Fibroblast of mammary gland (primary cell): ENCODE measurements at regions not wholly inside any gene's neighbourhood (a gene's known extent, or its start where the extent isn't known, plus 50 kb on each side); places are given as distances from the start of the nearest gene placed in this dataset.
"Not testable (repeated sequence)": the region's sequence is repeated elsewhere in the genome, so short reads cannot be mapped to it uniquely, and the experiment has no call there.

ENCODE experiments used
- DNase-seq: peaks from one replicate; pipeline ENCODE4 v3.0.0-alpha.2; 2010; ENCODE audit warnings: low read depth
- H3K4me3 ChIP-seq: 2 replicates; pipeline ENCODE4 v1.5.1; 2011; ENCODE audit warnings: low read depth, mild to moderate bottlenecking, low read length, moderate library complexity; ENCODE audit not compliant: control insufficient read depth
- CTCF ChIP-seq: conservative IDR thresholded peaks from 2 replicates; pipeline ENCODE4 v1.5.1; 2011; ENCODE audit warnings: low read depth, low read length, inconsistent platforms; ENCODE audit not compliant: control insufficient read depth, insufficient read depth

- DNase-seq, result no peak
- no peak overlapping the region for H3K4me3 ChIP-seq
- TF ChIP-seq CTCF, result no peak
Observed at GRCh38 chr15:88993662-88994061, 80.5 kb upstream of the MFGE8 start.

GRCh38 chr15:88994286-88994685 is 81.1 kb upstream of the MFGE8 start:
- peak; percentile 28 for DNase-seq
- no peak overlapping the region for H3K4me3 ChIP-seq
- TF ChIP-seq CTCF, result no peak

GRCh38 chr15:88995449-88995848 is 82.3 kb upstream of the MFGE8 start:
- H3K4me3 ChIP-seq, result no peak overlapping the region
- DNase-seq, result peak; percentile 31
- TF ChIP-seq CTCF, result no peak

GRCh38 chr15:88997531-88997930 is 84.4 kb upstream of the MFGE8 start:
- no peak for DNase-seq
- no peak overlapping the region for H3K4me3 ChIP-seq
- no peak for TF ChIP-seq CTCF

- no peak for TF ChIP-seq CTCF
- no peak overlapping the region for H3K4me3 ChIP-seq
- DNase-seq, result no peak
Observed at GRCh38 chr15:88998980-88999713, 86.0 kb upstream of the MFGE8 start.

GRCh38 chr15:89001708-89002275 is 86.5 kb upstream of the ABHD2 start:
- DNase-seq, H3K4me3 ChIP-seq: not testable (repeated sequence)

GRCh38 chr15:89002281-89002761 is 85.9 kb upstream of the ABHD2 start:
- TF ChIP-seq CTCF, result no peak
- DNase-seq, result peak; percentile 87
- no peak overlapping the region for H3K4me3 ChIP-seq
